ENCODE measurements at regions not wholly inside any gene's neighbourhood (a gene's known extent, or its start where the extent isn't known, plus 50 kb on each side); places are given as distances from the start of the nearest gene placed in this dataset.

DNA sequence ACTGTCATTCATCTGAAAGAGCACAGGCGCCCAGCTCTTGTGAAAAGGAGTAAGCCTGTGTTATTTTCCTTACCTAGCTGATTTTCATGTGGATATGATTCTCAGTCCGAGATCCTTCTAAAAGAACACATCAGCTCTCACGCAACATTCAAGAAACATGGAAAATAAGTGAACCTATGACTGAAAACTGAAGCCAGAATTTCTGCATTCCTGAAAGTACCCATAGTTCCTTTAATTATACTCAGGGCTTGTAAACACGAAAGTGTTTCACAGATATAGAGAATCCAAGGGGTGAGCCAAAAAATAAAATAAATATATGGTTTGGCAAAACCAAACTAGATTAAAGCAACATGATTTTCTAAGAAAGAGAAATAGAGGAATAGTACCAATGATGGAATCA, 100.8 kb upstream of the CHMP2B start:
- DNase-seq (ENCODE audit: low spot score in 2 of 2): no peak
- Histone ChIP-seq H3K27ac (no peak overlapping the region), H3K4me3 (no peak overlapping the region), H3K27me3 (no peaks in the 10 kb centered on the region), H3K4me1 (no peaks in the 10 kb centered on the region), H3K36me3 (no peaks in the 10 kb centered on the region), H3K9me3 (no peaks in the 10 kb centered on the region)
- intact Hi-C loops (cut with DNase I): no loop called here
- TF ChIP-seq, protein P1, sequence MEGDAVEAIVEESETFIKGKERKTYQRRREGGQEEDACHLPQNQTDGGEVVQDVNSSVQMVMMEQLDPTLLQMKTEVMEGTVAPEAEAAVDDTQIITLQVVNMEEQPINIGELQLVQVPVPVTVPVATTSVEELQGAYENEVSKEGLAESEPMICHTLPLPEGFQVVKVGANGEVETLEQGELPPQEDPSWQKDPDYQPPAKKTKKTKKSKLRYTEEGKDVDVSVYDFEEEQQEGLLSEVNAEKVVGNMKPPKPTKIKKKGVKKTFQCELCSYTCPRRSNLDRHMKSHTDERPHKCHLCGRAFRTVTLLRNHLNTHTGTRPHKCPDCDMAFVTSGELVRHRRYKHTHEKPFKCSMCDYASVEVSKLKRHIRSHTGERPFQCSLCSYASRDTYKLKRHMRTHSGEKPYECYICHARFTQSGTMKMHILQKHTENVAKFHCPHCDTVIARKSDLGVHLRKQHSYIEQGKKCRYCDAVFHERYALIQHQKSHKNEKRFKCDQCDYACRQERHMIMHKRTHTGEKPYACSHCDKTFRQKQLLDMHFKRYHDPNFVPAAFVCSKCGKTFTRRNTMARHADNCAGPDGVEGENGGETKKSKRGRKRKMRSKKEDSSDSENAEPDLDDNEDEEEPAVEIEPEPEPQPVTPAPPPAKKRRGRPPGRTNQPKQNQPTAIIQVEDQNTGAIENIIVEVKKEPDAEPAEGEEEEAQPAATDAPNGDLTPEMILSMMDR (IDR thresholded peaks at IDR 0.05): no peak

DNA sequence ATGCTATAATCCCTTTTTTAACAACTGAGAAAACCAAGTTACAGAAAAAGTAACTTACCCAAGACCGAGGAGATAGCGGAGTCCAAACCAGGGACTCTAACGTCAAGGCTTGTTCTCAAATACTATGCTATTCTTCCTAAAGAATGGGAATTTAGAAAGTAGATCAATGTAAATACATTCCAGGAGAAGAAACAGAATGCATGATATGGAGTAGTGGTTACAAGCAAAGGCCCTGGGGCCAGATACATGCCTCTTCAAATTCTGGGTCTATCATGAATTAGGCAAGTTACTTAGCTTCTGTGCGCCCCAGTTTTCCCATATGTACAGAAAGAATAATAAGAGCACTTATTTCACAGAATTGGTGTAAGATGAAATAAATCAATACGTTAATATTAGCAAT, 102.0 kb upstream of the CHMP2B start:
- Histone ChIP-seq H3K4me3 (no peak overlapping the region), H3K27me3 (no peaks in the 10 kb centered on the region), H3K36me3 (no peaks in the 10 kb centered on the region), H3K4me1 (no peaks in the 10 kb centered on the region), H3K9me3 (no peaks in the 10 kb centered on the region), H3K27ac (no peak overlapping the region)
- intact Hi-C loops (cut with DNase I): no loop called here
- TF ChIP-seq, protein P1 (IDR thresholded peaks at IDR 0.05): no peak
- no peak for DNase-seq (ENCODE audit: low spot score in 2 of 2)

DNA sequence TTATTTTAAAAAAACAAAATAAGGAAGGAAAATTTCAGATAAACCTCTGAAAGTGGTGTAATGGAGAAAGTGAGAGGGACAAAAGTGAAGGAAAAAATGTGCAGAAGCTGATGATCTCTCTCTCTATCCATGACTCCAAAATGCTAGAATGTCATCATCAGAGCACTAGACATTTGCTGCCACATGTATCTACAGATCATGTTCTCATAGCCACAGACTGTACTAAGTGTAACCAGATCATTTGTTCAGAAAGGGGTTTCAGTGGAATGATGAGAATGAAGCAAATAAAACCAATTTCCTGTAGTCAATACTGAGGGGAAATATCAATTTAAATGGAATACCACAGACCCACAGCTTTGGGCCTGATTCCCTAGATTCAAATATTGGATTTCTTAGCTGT, 104.3 kb upstream of the CHMP2B start:
- no peaks in the 10 kb centered on the region for H3K36me3 ChIP-seq
- H3K27ac ChIP-seq: no peak overlapping the region
- TF ChIP-seq, protein P1 (IDR thresholded peaks at IDR 0.05): no peak
- intact Hi-C loops (cut with DNase I): no loop called here
- H3K27me3 ChIP-seq: no peaks in the 10 kb centered on the region
- no peak for DNase-seq (ENCODE audit: low spot score in 2 of 2)
- no peaks in the 10 kb centered on the region for H3K4me1 ChIP-seq
- no peak overlapping the region for H3K4me3 ChIP-seq
- no peaks in the 10 kb centered on the region for H3K9me3 ChIP-seq

DNA sequence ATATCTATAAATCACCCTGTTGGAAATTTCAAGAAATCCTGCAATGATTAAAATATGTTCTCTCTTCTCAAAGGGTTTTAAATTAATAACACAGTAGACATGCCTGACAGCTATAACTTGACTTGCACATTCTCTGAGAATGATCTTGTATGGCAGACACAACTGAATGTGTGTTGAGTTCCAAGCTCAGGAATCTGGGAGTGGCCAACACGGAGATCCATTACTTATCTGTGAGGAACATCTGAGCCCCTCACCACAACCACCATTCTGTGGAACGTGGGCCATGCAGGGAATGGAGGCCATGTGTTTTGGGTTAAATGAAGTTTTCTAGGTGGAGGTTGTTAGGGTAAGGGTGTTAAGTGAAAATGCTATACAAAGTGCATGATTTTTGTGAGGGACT, 105.3 kb upstream of the CHMP2B start:
- H3K4me1 ChIP-seq: no peaks in the 10 kb centered on the region
- no peak overlapping the region for H3K27ac ChIP-seq
- no peaks in the 10 kb centered on the region for H3K9me3 ChIP-seq
- TF ChIP-seq, protein P1 (IDR thresholded peaks at IDR 0.05): no peak
- no peaks in the 10 kb centered on the region for H3K36me3 ChIP-seq
- no peaks in the 10 kb centered on the region for H3K27me3 ChIP-seq
- intact Hi-C loops (cut with DNase I): no loop called here
- H3K4me3 ChIP-seq: no peak overlapping the region
- no peak for DNase-seq (ENCODE audit: low spot score in 2 of 2)

GRCh38 chr3:87120881-87121280, 106.2 kb upstream of the CHMP2B start:
- Histone ChIP-seq H3K4me3 (no peak overlapping the region), H3K27me3 (no peaks in the 10 kb centered on the region), H3K9me3 (no peaks in the 10 kb centered on the region), H3K4me1 (no peaks in the 10 kb centered on the region), H3K27ac (no peak overlapping the region), H3K36me3 (no peaks in the 10 kb centered on the region)
- intact Hi-C loops (cut with DNase I): no loop called here
- DNase-seq (ENCODE audit: low spot score in 2 of 2): no peak
- TF ChIP-seq, protein P1 (IDR thresholded peaks at IDR 0.05): no peak

DNA sequence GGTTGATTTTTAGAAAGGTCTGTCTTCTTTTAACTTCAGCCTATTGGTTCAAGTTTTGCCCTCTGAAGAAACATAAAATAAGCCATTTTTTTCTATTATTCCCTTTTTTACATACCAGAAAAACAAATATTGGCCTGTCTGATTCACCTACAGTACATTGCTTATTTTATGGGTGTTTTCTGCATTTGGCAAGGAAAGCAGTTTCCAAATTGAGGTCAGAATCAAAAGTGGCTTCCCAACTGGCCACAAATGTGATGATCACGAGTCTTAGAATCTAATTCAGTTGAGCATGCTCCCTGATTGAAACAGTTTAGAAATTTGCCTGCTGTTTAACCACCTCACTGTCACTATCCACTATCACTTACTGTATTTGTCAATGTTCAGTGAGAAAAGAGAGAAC, 106.9 kb upstream of the CHMP2B start:
- H3K27ac ChIP-seq: no peak overlapping the region

More for the DNA sequence above, 106.9 kb upstream of the CHMP2B start:
- Histone ChIP-seq H3K9me3 (no peaks in the 10 kb centered on the region), H3K4me1 (no peaks in the 10 kb centered on the region), H3K36me3 (no peaks in the 10 kb centered on the region), H3K27me3 (no peaks in the 10 kb centered on the region), H3K4me3 (no peak overlapping the region)
- no peak for DNase-seq (ENCODE audit: low spot score in 2 of 2)
- intact Hi-C loops (cut with DNase I): no loop called here
- TF ChIP-seq, protein P1 (IDR thresholded peaks at IDR 0.05): no peak

Data from ascending aorta (tissue), 2 donors.